ENCODE measurements at regions not wholly inside any gene's neighbourhood (a gene's known extent, or its start where the extent isn't known, plus 50 kb on each side); places are given as distances from the start of the nearest gene placed in this dataset.

- TF ChIP-seq USF2 (IDR thresholded peaks at IDR 0.05; ENCODE audit: borderline replicate concordance, low read depth, low read length) (no peak), TCF12 (IDR thresholded peaks at IDR 0.05) (peak; percentile 94), PBX3 (IDR thresholded peaks at IDR 0.05) (peak; percentile 90), MAX (IDR thresholded peaks at IDR 0.05; ENCODE audit: low read depth) (peak; percentile 73), SIN3A (IDR thresholded peaks at IDR 0.05; ENCODE audit: borderline replicate concordance, low read depth, low read length) (peak; percentile 20; the same call in 1 of the 2 replicates), CHD2 (IDR thresholded peaks at IDR 0.05; ENCODE audit: low read length, partially characterized antibody) (no peak), RAD21 (IDR thresholded peaks at IDR 0.05; ENCODE audit: low read length) (no peak), SMC3 (IDR thresholded peaks at IDR 0.05; ENCODE audit: low read depth, low read length) (no peak), EP300 (IDR thresholded peaks at IDR 0.05; ENCODE audit: borderline replicate concordance in 1 of 2, low read depth in 1 of 2, low read length in 1 of 2) (peak; percentile 16 to 90; a peak in 2 of 4 replicates), GATA2 (CRISPR knock-in tag; IDR thresholded peaks at IDR 0.05) (no peak), EZH2phosphoT487 (IDR thresholded peaks at IDR 0.05; ENCODE audit: borderline replicate concordance, low read depth) (no peak)
Measured at GRCh38 chr12:114933428-114934160, 249.6 kb upstream of the TBX3 start (continued).

- Histone ChIP-seq H3K9me3 (0 out of 2 replicates have a peak, but pooled peaks cover 8% of the 10 kb centered on the region), H3K36me3 (replicated peaks in 1 of 2; ENCODE audit: control insufficient read depth in 1 of 2, insufficient read depth in 2 of 2, low read length in 1 of 2) (no peaks in the 10 kb centered on the region), H4K20me1 (ENCODE audit: insufficient read depth) (no peaks in the 10 kb centered on the region), H3K4me1 (ENCODE audit: control insufficient read depth in 1 of 2, insufficient read depth in 2 of 2, low read depth in 1 of 2, low read length in 1 of 2) (peaks cover 0 to 14% of the 10 kb centered on the region in 2 experiments; a peak in 1 of 4 replicates), H3K9me2 (no peaks in the 10 kb centered on the region), H3K4me3 (ENCODE audit: low read depth in 2 of 2, low read length in 1 of 2) (no peak overlapping the region), H3K9ac (no peak overlapping the region), H3K27ac (ENCODE audit: low read depth in 2 of 2, low read length in 1 of 2) (peak overlapping the region in 1 of 2 experiments; percentile 73; a peak in 2 of 4 replicates), H3F3A (replicated peaks; ENCODE audit: insufficient read depth) (peaks cover 19% of the 10 kb centered on the region), H3K79me2 (ENCODE audit: insufficient read depth) (no peaks in the 10 kb centered on the region), H3K4me2 (no peak overlapping the region), H2AFZ (ENCODE audit: low read depth) (no peak overlapping the region), H3K27me3 (ENCODE audit: insufficient read depth) (no peaks in the 10 kb centered on the region)
- TF ChIP-seq MXI1 (IDR thresholded peaks at IDR 0.05; ENCODE audit: low read depth, low read length) = no peak
- TF ChIP-seq MEF2A (IDR thresholded peaks at IDR 0.05; ENCODE audit: borderline replicate concordance, low read depth) = no peak
- TF ChIP-seq TEAD4 (IDR thresholded peaks at IDR 0.05; ENCODE audit: borderline replicate concordance, insufficient read depth) = no peak
- no peak for TF ChIP-seq USF2 (IDR thresholded peaks at IDR 0.05; ENCODE audit: borderline replicate concordance, low read depth, low read length)
- no peak for TF ChIP-seq TCF12 (IDR thresholded peaks at IDR 0.05)
- no peak for TF ChIP-seq JUND (IDR thresholded peaks at IDR 0.05)
- CTCF ChIA-PET = interaction anchor here (1.2 kb wide), 1 partner anchor 30 kb away, joined by 4 read pairs; no protein-coding TSS in a partner anchor
- POLR2A ChIA-PET = no interaction called here
- DNase-seq = no peak
- 78% methylated on average over 3 of the region's 3 CpGs for WGBS (ENCODE audit: low lambda C conversion rate)
Measured at GRCh38 chr12:114932806-114933205, 248.8 kb upstream of the TBX3 start.

Data from SK-N-SH (cell line).